ENCODE measurements at regions not wholly inside any gene's neighbourhood (a gene's known extent, or its start where the extent isn't known, plus 50 kb on each side); places are given as distances from the start of the nearest gene placed in this dataset.

- Mint-ChIP-seq H3K36me3 (ENCODE audit: insufficient read depth, unreplicated experiment) (no peaks in the 10 kb centered on the region), H3K4me1 (ENCODE audit: low read depth, unreplicated experiment) (no peaks in the 10 kb centered on the region), H3K4me3 (ENCODE audit: unreplicated experiment) (no peak overlapping the region), H3K27ac (ENCODE audit: unreplicated experiment) (no peak overlapping the region), H3K27me3 (ENCODE audit: insufficient read depth, unreplicated experiment) (no peaks in the 10 kb centered on the region), H3K9me3 (ENCODE audit: unreplicated experiment) (no peaks in the 10 kb centered on the region)
- CTCF ChIA-PET: no interaction called here
- no peaks in the 10 kb centered on the region; the same call in 1 of the 2 replicates for H3K36me3 ChIP-seq (ENCODE audit: control insufficient read depth, insufficient read depth, low read length)
- H3K4me3 ChIP-seq (ENCODE audit: low read depth, low read length): no peak overlapping the region
- no TSS peak for BruUV-seq (replicated peaks)
- no peaks in the 10 kb centered on the region for H3K27me3 ChIP-seq (replicated peaks; ENCODE audit: control insufficient read depth, insufficient read depth, low read length)
- no peak for TF ChIP-seq CTCF (IDR thresholded peaks at IDR 0.05; ENCODE audit: insufficient read depth in 1 of 2, low read depth in 1 of 2, low read length in 1 of 2, severe bottlenecking in 1 of 2, unreplicated experiment in 1 of 2)
- H3K9me3 ChIP-seq: no peaks in the 10 kb centered on the region
- intact Hi-C loops (cut with micrococcal nuclease; ENCODE audit: unreplicated experiment): no loop called here
- no peaks in the 10 kb centered on the region for H3K4me1 ChIP-seq
- no peak for DNase-seq
- POLR2A ChIA-PET: no interaction called here
Measured at GRCh38 chr6:154909311-154909710, 85.8 kb upstream of the TIAM2 start.

- Mint-ChIP-seq H3K36me3 (ENCODE audit: insufficient read depth, unreplicated experiment) (no peaks in the 10 kb centered on the region), H3K9me3 (ENCODE audit: unreplicated experiment) (no peaks in the 10 kb centered on the region), H3K4me1 (ENCODE audit: low read depth, unreplicated experiment) (no peaks in the 10 kb centered on the region), H3K27me3 (ENCODE audit: insufficient read depth, unreplicated experiment) (no peaks in the 10 kb centered on the region), H3K4me3 (ENCODE audit: unreplicated experiment) (no peak overlapping the region), H3K27ac (ENCODE audit: unreplicated experiment) (no peak overlapping the region)
- CTCF ChIA-PET: no interaction called here
- H3K27me3 ChIP-seq (replicated peaks; ENCODE audit: control insufficient read depth, insufficient read depth, low read length): no peaks in the 10 kb centered on the region
- peak in 1 of 2 experiments; percentile 0 for DNase-seq
- no peaks in the 10 kb centered on the region for H3K9me3 ChIP-seq
- no peak for TF ChIP-seq CTCF (IDR thresholded peaks at IDR 0.05; ENCODE audit: insufficient read depth in 1 of 2, low read depth in 1 of 2, low read length in 1 of 2, severe bottlenecking in 1 of 2, unreplicated experiment in 1 of 2)
- H3K36me3 ChIP-seq (ENCODE audit: control insufficient read depth, insufficient read depth, low read length): no peaks in the 10 kb centered on the region; the same call in 1 of the 2 replicates
- H3K4me1 ChIP-seq: no peaks in the 10 kb centered on the region
- H3K4me3 ChIP-seq (ENCODE audit: low read depth, low read length): no peak overlapping the region
- intact Hi-C loops (cut with micrococcal nuclease; ENCODE audit: unreplicated experiment): loop anchor here (5.0 kb wide), 1 partner anchor 233 kb away; no protein-coding TSS in a partner anchor
- BruUV-seq (replicated peaks): no TSS peak
- POLR2A ChIA-PET: no interaction called here
Measured at GRCh38 chr6:154909821-154910220, 85.3 kb upstream of the TIAM2 start.

GRCh38 chr6:154914288-154914687 lies 80.8 kb upstream of the TIAM2 start:
- Histone ChIP-seq H3K4me3 (ENCODE audit: low read depth, low read length) (no peak overlapping the region), H3K9me3 (no peaks in the 10 kb centered on the region), H3K4me1 (no peaks in the 10 kb centered on the region), H3K27me3 (replicated peaks; ENCODE audit: control insufficient read depth, insufficient read depth, low read length) (no peaks in the 10 kb centered on the region), H3K36me3 (ENCODE audit: control insufficient read depth, insufficient read depth, low read length) (no peaks in the 10 kb centered on the region; the same call in 1 of the 2 replicates)
- Mint-ChIP-seq H3K4me1 (ENCODE audit: low read depth, unreplicated experiment) (no peaks in the 10 kb centered on the region), H3K27me3 (ENCODE audit: insufficient read depth, unreplicated experiment) (no peaks in the 10 kb centered on the region), H3K9me3 (ENCODE audit: unreplicated experiment) (no peaks in the 10 kb centered on the region), H3K4me3 (ENCODE audit: unreplicated experiment) (no peak overlapping the region), H3K27ac (ENCODE audit: unreplicated experiment) (no peak overlapping the region), H3K36me3 (ENCODE audit: insufficient read depth, unreplicated experiment) (no peaks in the 10 kb centered on the region)
- CTCF ChIA-PET: no interaction called here
- DNase-seq: peak in 1 of 2 experiments; percentile 11
- intact Hi-C loops (cut with micrococcal nuclease; ENCODE audit: unreplicated experiment): loop anchor here (5.0 kb wide), 1 partner anchor 237 kb away; no protein-coding TSS in a partner anchor
- TF ChIP-seq CTCF (IDR thresholded peaks at IDR 0.05; ENCODE audit: insufficient read depth in 1 of 2, low read depth in 1 of 2, low read length in 1 of 2, severe bottlenecking in 1 of 2, unreplicated experiment in 1 of 2): no peak
- BruUV-seq (replicated peaks): no TSS peak
- POLR2A ChIA-PET: no interaction called here
